HG03095 (cell line): ENCODE measurements at regions not wholly inside any gene's neighbourhood (a gene's known extent, or its start where the extent isn't known, plus 50 kb on each side); places are given as distances from the start of the nearest gene placed in this dataset.

ENCODE experiments used
- ATAC-seq: cut with Tn5 transposase; IDR thresholded peaks from one replicate; pipeline ENCODE4 v1.9.1; 2021; ENCODE audit warnings: moderate library complexity; ENCODE audit not compliant: unreplicated experiment

DNA sequence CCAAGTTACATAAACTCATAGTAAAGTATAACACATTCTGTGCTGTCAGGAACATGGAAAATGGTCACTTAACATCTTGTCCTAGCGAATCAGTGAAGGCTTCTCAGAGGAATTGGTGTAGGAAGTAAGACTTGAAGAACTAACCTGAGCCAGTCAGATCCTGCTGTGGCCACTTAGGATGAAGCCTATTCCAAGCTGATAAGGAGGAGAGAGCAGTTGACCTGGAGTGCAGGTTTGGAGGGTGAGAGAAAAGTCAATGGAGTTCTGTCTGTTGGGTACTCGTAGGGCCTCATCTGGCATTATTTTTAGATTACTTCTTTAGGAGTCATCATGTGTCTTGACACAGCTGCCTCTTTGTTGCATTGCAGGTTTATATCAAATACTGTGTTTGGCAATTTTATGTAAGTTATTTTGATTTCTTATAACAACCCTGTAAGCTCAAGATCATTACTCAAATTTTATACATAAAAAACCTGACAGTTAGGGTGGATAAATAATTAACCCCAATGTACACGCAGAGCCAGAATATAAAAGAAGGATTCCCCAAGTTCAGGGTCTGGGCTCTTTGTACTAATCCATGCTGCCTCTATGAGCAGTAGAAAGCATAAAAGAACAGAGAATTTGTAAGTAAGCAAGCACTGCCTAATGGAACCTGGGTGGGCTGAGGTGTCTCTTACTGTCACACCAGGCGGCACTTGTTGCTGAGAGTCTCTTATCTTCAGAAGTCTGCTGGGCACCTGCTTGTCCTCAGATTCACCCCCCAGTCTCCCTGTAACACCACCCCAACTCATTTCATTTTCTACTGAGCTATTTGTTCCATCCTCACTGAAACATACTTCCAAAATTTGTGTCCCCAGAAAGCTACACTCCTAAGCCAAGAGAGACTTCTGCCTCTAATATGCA is 252.1 kb upstream of the NT5C1B start:
- no peak for ATAC-seq

DNA sequence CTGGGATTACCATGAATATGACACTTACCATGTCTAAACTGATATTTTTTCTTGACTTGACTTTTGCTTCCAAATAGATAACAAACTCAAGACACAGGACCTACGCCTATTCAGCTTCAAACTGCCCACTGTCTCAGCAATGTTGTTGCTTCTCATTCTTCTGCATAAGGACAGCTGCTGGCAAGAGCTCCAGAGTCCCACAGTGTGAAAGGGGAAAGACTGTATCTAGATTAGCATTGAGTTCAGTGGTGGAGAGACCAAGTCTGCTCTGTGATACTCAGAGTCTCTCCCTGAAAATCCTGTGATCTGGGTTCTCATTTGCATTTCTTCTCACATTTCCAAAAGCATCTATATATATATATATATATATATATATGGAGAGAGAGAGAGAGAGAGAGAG is 247.9 kb upstream of the NT5C1B start:
- ATAC-seq = no peak

GRCh38 chr2:18836436-18836835 is 247.1 kb upstream of the NT5C1B start:
- ATAC-seq = no peak

- no peak for ATAC-seq
These were observed 246.4 kb upstream of the NT5C1B start for GRCh38 chr2:18835787-18836186.

- ATAC-seq = no peak
These were observed 245.0 kb upstream of the NT5C1B start for GRCh38 chr2:18834341-18834740.

DNA sequence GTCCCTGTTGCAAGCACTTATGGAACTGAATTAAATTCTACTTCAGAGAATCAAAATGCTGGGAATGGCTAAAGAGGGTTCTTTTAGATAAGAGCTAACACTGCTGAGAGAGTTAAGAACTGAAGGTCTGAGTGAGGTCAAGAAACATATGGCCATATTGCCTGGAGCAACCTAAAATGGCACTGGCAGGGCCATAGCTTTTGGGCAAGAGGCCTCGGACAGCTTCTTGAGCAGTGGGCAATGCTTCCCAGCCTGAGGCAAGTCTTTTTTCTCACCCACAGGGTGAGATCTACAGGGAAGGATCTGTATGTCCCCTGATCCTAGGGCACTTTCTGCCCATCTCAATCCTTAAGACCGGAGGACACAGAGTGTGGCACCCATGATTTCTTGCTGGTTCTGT is 244.6 kb upstream of the NT5C1B start:
- ATAC-seq = no peak

DNA sequence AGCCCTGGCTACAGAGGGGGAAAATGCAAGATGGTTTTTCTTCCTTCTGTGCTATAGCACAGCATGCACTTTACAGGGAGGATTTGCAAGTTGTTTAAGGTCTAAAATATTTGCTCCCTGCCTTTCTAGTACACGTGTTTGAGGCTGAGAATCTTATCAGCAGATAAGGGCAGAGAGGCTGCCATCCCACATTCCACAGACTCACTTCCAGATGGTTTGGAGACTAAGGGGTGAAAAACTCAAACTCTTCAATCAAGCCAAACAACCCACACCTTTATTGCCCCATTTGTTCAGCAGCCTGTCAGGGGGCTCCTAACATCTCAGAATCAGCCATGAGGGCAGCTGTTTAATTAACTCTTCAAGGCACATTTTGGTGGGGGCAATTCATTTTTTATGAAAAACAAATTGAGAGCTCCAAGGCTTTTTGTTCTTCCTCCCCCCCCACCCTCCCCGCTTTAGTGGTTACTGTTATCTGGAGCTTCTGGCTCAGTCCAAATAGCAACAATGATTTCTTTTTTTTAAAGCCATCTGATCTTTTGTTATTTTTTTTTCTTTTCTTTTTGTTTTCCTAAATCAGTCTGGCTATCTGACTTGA is 242.6 kb upstream of the NT5C1B start:
- ATAC-seq = no peak

- no peak for ATAC-seq
These were observed 241.6 kb upstream of the NT5C1B start for GRCh38 chr2:18830962-18831361.

DNA sequence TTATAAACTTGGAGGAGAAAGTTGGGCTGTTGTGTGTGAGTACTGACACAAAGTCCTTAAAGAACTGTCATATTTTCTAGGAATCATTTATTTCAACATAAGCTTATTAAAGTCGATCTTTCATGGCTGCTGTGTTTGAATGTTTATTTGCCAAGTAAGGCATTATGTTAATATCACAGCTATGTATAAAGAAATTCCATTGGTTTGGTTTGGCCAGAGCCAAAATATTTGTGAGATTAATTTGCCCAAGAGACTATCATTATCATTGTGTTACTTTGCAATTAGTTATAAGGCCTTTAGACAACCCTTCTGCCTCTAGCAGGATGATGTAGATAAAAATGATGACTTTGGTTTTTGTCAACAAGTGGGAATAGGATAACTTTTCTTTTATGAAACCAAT is 240.6 kb upstream of the NT5C1B start:
- no peak for ATAC-seq

DNA sequence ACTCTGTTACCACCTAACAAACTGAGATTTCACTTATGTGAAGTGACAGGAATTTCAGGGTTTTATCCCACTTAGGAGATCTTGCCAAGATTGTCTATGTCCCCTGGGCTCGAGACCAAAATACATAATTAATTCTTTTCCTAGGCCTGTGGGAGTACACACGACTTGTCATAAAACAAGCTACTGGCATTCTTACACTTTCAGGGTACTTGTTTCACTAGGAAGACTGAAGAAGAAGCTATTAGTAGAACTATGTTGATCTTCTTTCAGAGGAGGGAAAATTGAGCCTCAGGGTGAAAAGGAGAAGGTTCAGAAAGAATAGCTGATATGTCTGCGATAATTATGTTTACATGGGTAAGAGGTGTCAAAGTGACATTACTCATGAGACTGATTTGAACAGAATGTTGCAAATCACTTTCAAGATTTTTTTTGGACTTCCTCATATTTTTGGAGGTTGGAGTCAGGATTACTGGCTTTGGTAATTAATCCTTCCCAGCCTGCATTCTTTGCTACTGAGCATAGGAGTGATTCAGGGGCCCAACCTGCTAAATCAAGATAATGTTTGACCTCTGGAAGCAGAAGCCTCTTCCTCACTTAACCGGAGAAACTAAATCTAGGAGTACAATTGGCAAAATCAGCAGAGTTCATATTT is 240.0 kb upstream of the NT5C1B start:
- no peak for ATAC-seq

DNA sequence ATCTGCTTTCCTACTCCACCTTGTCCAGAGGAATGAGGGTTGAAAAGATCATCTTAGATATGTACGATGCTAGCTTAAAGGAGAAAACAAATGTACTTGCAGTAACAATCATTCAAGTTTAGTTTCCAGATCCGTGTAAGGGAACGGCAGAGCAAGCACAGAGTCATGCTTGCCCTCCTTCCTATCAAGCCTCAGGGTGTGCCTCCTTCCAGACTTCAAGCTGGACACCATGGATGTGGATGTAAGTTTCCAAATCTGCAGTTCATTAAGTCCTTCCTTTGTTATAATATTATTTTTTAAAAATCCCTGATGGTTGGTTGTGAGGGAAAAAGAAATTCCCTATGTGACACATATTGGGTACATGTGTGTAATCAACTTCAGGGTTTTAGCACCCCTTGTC is 238.9 kb upstream of the NT5C1B start:
- no peak for ATAC-seq

DNA sequence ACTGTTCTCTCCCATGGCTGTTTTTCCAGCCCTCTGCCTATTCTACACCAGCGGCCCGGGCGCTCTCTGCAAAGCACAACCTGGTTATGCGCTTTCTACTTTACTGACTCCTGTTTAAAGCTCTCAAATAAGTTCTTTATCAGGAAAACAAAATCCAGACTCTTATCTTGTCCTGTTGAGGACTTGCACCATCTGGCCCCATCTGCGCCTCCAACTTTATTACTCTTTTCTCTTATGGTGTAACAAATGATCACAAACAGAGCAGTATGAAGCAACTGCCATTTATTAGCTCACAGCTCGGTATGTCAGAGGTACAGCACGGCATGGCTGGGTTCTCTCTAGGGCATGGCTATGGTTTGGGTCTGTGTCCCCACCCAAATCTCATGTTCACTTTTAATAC is 236.5 kb upstream of the NT5C1B start:
- ATAC-seq = no peak

GRCh38 chr2:18824915-18825314 is 235.5 kb upstream of the NT5C1B start:
- ATAC-seq = no peak

GRCh38 chr2:18824325-18824790 is 235.0 kb upstream of the NT5C1B start:
- no peak for ATAC-seq

DNA sequence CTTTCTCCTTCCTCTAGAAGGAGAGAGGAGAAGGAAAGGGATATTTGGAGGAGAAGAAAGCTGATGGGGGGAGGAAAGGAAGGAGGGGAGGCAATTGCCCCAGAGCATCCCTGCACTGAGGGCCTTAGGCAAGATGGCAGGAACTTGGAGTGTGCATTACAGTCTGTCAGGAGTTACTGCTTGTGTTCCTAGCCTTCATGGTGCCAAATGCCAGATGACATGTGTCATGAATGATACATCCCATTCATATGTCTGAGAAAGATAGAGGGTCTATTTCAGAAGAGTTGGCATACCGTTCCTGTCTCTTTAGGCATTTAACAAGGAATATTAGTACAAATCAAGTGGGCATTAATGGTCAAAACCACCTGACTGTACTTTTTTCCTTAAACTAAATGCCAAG is 232.1 kb upstream of the NT5C1B start:
- no peak for ATAC-seq

- ATAC-seq = no peak
These were observed 231.6 kb upstream of the NT5C1B start for GRCh38 chr2:18820966-18821365.

DNA sequence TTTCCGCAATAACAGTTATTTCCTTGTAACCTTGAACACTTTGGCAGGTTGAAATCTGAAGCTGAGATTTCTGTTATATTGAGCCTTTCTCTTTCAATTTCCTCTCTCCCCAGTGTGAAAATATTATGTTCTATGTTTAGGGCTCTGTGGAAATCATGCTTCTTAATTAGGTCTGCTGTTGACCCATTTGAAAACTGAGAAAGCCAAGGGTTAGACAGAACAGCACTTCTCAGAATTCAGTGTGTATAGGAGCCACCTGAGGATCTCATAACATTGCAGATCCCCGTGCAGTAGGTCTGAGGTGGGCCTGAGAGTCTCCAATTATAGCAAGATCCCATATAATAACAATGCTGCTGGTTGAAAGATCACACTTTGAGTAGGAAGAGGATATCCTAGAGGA is 230.2 kb upstream of the NT5C1B start:
- ATAC-seq = no peak

DNA sequence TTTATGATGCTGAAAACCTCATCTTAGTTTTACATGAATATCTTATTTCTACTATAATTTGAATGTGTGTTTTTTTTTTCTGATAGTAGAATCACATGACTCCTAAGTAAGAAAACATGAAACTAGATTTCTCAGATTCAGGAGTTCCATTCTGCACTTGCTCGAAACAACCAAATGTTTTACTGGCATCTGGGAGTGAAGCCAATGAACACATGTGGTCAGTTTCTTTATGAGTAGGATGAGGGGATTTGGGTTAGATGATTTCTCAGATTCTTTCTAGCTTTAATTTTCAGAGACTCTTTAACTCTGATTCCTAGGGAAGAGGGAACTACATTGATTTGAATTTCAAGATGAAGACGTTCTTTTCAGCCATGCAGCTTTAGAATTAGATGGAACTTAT is 225.0 kb upstream of the NT5C1B start:
- ATAC-seq = no peak

DNA sequence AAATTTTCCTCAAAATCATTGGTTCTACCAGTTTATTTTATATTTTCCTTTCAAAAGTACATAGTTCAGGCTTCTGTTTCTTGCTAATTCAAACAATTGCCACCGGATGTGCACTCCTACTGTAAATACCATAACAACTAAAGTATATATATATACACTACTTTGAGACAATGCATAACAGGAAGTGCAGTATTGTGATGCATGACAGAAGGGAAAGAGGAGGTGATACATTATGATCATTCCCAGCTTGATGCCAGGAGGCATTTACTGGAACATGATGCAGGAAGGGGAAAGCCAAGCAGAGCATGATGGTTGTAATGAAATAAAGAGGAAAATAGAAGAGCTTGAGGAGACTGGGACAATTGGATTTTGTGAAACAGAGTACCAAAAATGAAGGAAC is 215.2 kb upstream of the NT5C1B start:
- ATAC-seq = no peak

- ATAC-seq = no peak
These were observed 214.0 kb upstream of the NT5C1B start for GRCh38 chr2:18803141-18803939.
